Glomerular visceral epithelial cell (primary cell): ENCODE measurements at regions not wholly inside any gene's neighbourhood (a gene's known extent, or its start where the extent isn't known, plus 50 kb on each side); places are given as distances from the start of the nearest gene placed in this dataset.
"Not testable (repeated sequence)": the region's sequence is repeated elsewhere in the genome, so short reads cannot be mapped to it uniquely, and the experiment has no call there.

Experiments used
- DNase-seq: peaks from one replicate; pipeline ENCODE4 v3.0.0-alpha.2; 2016; ENCODE audit errors: extremely low spot score

GRCh38 chr6:114659513-114659912 is 316.7 kb upstream of the HS3ST5 start:
- DNase-seq = no peak

- no peak for DNase-seq
Observed at GRCh38 chr6:114651611-114652010, 308.8 kb upstream of the HS3ST5 start.

- no peak for DNase-seq
Observed at GRCh38 chr6:114650891-114651290, 308.1 kb upstream of the HS3ST5 start.

GRCh38 chr6:114649298-114649697 is 306.5 kb upstream of the HS3ST5 start:
- DNase-seq = no peak

- no peak for DNase-seq
Observed at GRCh38 chr6:114648847-114649246, 306.0 kb upstream of the HS3ST5 start.

GRCh38 chr6:114638341-114638740 is 295.5 kb upstream of the HS3ST5 start:
- no peak for DNase-seq

GRCh38 chr6:114634016-114634415 is 291.2 kb upstream of the HS3ST5 start:
- peak; percentile 53 for DNase-seq

- not testable (repeated sequence) for DNase-seq
Observed at GRCh38 chr6:114626226-114626625, 283.4 kb upstream of the HS3ST5 start.

GRCh38 chr6:114619621-114620200 is 276.9 kb upstream of the HS3ST5 start:
- no peak for DNase-seq

GRCh38 chr6:114611696-114612095 is 268.9 kb upstream of the HS3ST5 start:
- DNase-seq = peak; percentile 50

GRCh38 chr6:114608091-114608490 is 265.3 kb upstream of the HS3ST5 start:
- no peak for DNase-seq

- DNase-seq = no peak
Observed at GRCh38 chr6:114605656-114606055, 262.8 kb upstream of the HS3ST5 start.

GRCh38 chr6:114600381-114600780 is 257.6 kb upstream of the HS3ST5 start:
- DNase-seq = no peak

GRCh38 chr6:114595591-114595990 is 252.8 kb upstream of the HS3ST5 start:
- DNase-seq = no peak

GRCh38 chr6:114595186-114595585 is 252.4 kb upstream of the HS3ST5 start:
- no peak for DNase-seq

- DNase-seq = no peak
Observed at GRCh38 chr6:114592506-114592905, 249.7 kb upstream of the HS3ST5 start.

- no peak for DNase-seq
Observed at GRCh38 chr6:114588726-114589125, 245.9 kb upstream of the HS3ST5 start.

GRCh38 chr6:114586298-114586697 is 243.5 kb upstream of the HS3ST5 start:
- no peak for DNase-seq

- DNase-seq = no peak
Observed at GRCh38 chr6:114581293-114581692, 238.5 kb upstream of the HS3ST5 start.

- DNase-seq = no peak
Observed at GRCh38 chr6:114580882-114581281, 238.1 kb upstream of the HS3ST5 start.

GRCh38 chr6:114579486-114579885 is 236.7 kb upstream of the HS3ST5 start:
- DNase-seq = no peak

- no peak for DNase-seq
Observed at GRCh38 chr6:114577109-114577508, 234.3 kb upstream of the HS3ST5 start.

- no peak for DNase-seq
Observed at GRCh38 chr6:114576330-114576729, 233.5 kb upstream of the HS3ST5 start.

GRCh38 chr6:114569669-114570068 is 226.8 kb upstream of the HS3ST5 start:
- DNase-seq = no peak
